ENCODE measurements at regions not wholly inside any gene's neighbourhood (a gene's known extent, or its start where the extent isn't known, plus 50 kb on each side); places are given as distances from the start of the nearest gene placed in this dataset.

- Histone ChIP-seq H3K27ac (ENCODE audit: low read depth, low read length) (no peak overlapping the region), H3K79me2 (ENCODE audit: insufficient read depth, low read length) (no peaks in the 10 kb centered on the region), H3K27me3 (ENCODE audit: insufficient read depth, low read length) (peaks cover 42% of the 10 kb centered on the region), H3K4me2 (ENCODE audit: low read length) (no peak overlapping the region), H4K20me1 (ENCODE audit: insufficient read depth) (no peaks in the 10 kb centered on the region), H3K36me3 (ENCODE audit: control insufficient read depth in 1 of 2, insufficient read depth in 2 of 2, low read length in 2 of 2) (no peaks in the 10 kb centered on the region), H3K9ac (ENCODE audit: low read length) (no peak overlapping the region), H2AFZ (ENCODE audit: low read depth, low read length, poor library complexity, severe bottlenecking) (no peak overlapping the region), H3K9me2 (ENCODE audit: insufficient read depth) (no peaks in the 10 kb centered on the region), H3K4me1 (ENCODE audit: control insufficient read depth in 1 of 2, insufficient read depth in 2 of 2, low read length in 2 of 2) (no peaks in the 10 kb centered on the region), H3K9me3 (ENCODE audit: control insufficient read depth in 1 of 2, insufficient read depth in 1 of 2, low read depth in 1 of 2, low read length in 2 of 2) (no peaks in the 10 kb centered on the region), H3K4me3 (replicated peaks in 1 of 2; ENCODE audit: low read depth in 1 of 2, low read length in 2 of 2) (no peak overlapping the region)
- TF ChIP-seq POLR2A (IDR thresholded peaks at IDR 0.05; ENCODE audit: borderline replicate concordance, extremely low read depth, insufficient read depth, insufficient read length), result no peak
- no peak for TF ChIP-seq FOSL1 (IDR thresholded peaks at IDR 0.05; ENCODE audit: low read depth)
- TF ChIP-seq CEBPB (IDR thresholded peaks at IDR 0.05; ENCODE audit: low read depth), result no peak
- no peak for TF ChIP-seq POLR2AphosphoS5 (IDR thresholded peaks at IDR 0.05; ENCODE audit: low read depth, low read length)
- TF ChIP-seq CTCF (IDR thresholded peaks at IDR 0.05 in 2 of 3, conservative IDR thresholded peaks at IDR 0.05 in 1 of 3; ENCODE audit: borderline replicate concordance in 1 of 3, insufficient read depth in 1 of 3, low read depth in 2 of 3, low read length in 2 of 3), result no peak
- TF ChIP-seq SP1 (IDR thresholded peaks at IDR 0.05; ENCODE audit: low read depth), result no peak
- no peak for TF ChIP-seq ZNF274 (IDR thresholded peaks at IDR 0.05; ENCODE audit: low read depth, low read length)
- no peak for TF ChIP-seq TCF7L2 (IDR thresholded peaks at IDR 0.05; ENCODE audit: borderline replicate concordance, extremely low read depth, insufficient read depth, insufficient read length)
- no peak for TF ChIP-seq EZH2phosphoT487 (IDR thresholded peaks at IDR 0.05; ENCODE audit: borderline replicate concordance)
- TF ChIP-seq ELF1 (IDR thresholded peaks at IDR 0.05; ENCODE audit: borderline replicate concordance, low read depth), result no peak
- TF ChIP-seq JUND (IDR thresholded peaks at IDR 0.05), result no peak
- no peak for TF ChIP-seq SRF (IDR thresholded peaks at IDR 0.05; ENCODE audit: low read depth)
- no TSS peak for BruUV-seq (replicated peaks)
- CTCF ChIA-PET, result no interaction called here
- intact Hi-C loops (cut with micrococcal nuclease), result loop anchor here (10.0 kb wide), 1 partner anchor 155 kb away; no protein-coding TSS in a partner anchor
- RAD21 ChIA-PET (ENCODE audit: low non-redundant PET in 1 of 2, low total read pairs in 2 of 2, uncharacterized antibody in 2 of 2, unreplicated experiment in 2 of 2), result no interaction called here
- ATAC-seq (no peak), DNase-seq (ENCODE audit: low read depth, low spot score) (no peak)
- POLR2A ChIA-PET, result no interaction called here
These were observed 59.6 kb upstream of the ACKR3 start for GRCh38 chr2:236510034-236510433.
